ENCODE measurements at regions not wholly inside any gene's neighbourhood (a gene's known extent, or its start where the extent isn't known, plus 50 kb on each side); places are given as distances from the start of the nearest gene placed in this dataset.

DNA sequence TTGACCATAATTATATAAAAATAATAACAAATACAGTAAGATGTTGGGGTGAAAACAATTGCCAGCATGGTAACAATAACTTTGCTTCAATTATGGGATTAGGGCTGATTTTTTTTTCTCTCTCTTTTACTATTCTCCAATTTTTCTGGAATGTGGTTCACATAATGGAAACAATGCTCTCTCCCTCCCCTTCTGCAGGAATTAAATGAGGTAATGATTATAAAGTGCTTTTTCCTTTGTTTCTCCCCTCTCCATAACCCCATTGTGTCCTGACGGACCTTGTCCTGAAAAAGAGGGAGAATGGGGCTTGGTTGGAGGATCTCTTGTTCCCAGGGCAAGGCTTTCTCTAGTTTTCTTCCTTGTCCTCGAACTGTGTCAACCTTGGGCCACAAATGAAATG lies 234.0 kb upstream of the ZNF32 start:
- TF ChIP-seq POLR2A (IDR thresholded peaks at IDR 0.05; ENCODE audit: low read length) (no peak), GATA1 (IDR thresholded peaks at IDR 0.05; ENCODE audit: low read depth, low read length) (no peak)
